ENCODE measurements at regions not wholly inside any gene's neighbourhood (a gene's known extent, or its start where the extent isn't known, plus 50 kb on each side); places are given as distances from the start of the nearest gene placed in this dataset.

GRCh38 chr7:112996331-112996871, 90.2 kb downstream of the GPR85 start:
- H3K4me3 ChIP-seq = no peak overlapping the region
- H3K27ac ChIP-seq (ENCODE audit: low read depth in 1 of 2, low read length in 1 of 2) = no peak overlapping the region
- no peak overlapping the region for H3K9ac ChIP-seq (ENCODE audit: insufficient read depth in 1 of 2, low read length in 2 of 2)
- no peaks in the 10 kb centered on the region for H3K36me3 ChIP-seq (ENCODE audit: control insufficient read depth in 4 of 4, insufficient read depth in 4 of 4, low read length in 4 of 4)
- no peaks in the 10 kb centered on the region for H3K4me1 ChIP-seq (ENCODE audit: control insufficient read depth in 5 of 5, insufficient read depth in 5 of 5, low read length in 5 of 5)
- no peaks in the 10 kb centered on the region for H3K9me3 ChIP-seq (ENCODE audit: control insufficient read depth in 4 of 4, insufficient read depth in 3 of 4, low read length in 3 of 4)
- ATAC-seq (ENCODE audit: insufficient read depth, low FRiP score) = no peak
- WGBS, 2 donors = 72 to 87% methylated on average over 2 of the region's 2 CpGs
- TF ChIP-seq CTCF (IDR thresholded peaks at IDR 0.05; ENCODE audit: control extremely low read depth, extremely low read depth) = no peak
- no peaks in the 10 kb centered on the region for H3K27me3 ChIP-seq (ENCODE audit: control insufficient read depth in 3 of 3, insufficient read depth in 3 of 3, low read length in 2 of 3)
- DNase-seq = no peak

- Histone ChIP-seq H3K4me3 (no peak overlapping the region), H3K9ac (ENCODE audit: insufficient read depth in 1 of 2, low read length in 2 of 2) (no peak overlapping the region), H3K27ac (ENCODE audit: low read depth in 1 of 2, low read length in 1 of 2) (peak overlapping the region in 1 of 2 donors; percentile 90), H3K27me3 (ENCODE audit: control insufficient read depth in 3 of 3, insufficient read depth in 3 of 3, low read length in 2 of 3) (no peaks in the 10 kb centered on the region), H3K4me1 (ENCODE audit: control insufficient read depth in 5 of 5, insufficient read depth in 5 of 5, low read length in 5 of 5) (no peaks in the 10 kb centered on the region), H3K9me3 (ENCODE audit: control insufficient read depth in 4 of 4, insufficient read depth in 3 of 4, low read length in 3 of 4) (no peaks in the 10 kb centered on the region), H3K36me3 (ENCODE audit: control insufficient read depth in 4 of 4, insufficient read depth in 4 of 4, low read length in 4 of 4) (no peaks in the 10 kb centered on the region)
- no peak for TF ChIP-seq CTCF (IDR thresholded peaks at IDR 0.05; ENCODE audit: control extremely low read depth, extremely low read depth)
- DNase-seq = no peak
- WGBS, 2 donors = 77 to 87% methylated on average over 3 of the region's 3 CpGs
- no peak for ATAC-seq (ENCODE audit: insufficient read depth, low FRiP score)
Measured at GRCh38 chr7:112995059-112995824, 91.4 kb downstream of the GPR85 start.

- ATAC-seq (ENCODE audit: insufficient read depth, low FRiP score) = no peak
- WGBS, 2 donors = 91 to 94% methylated on average over 3 of the region's 3 CpGs
- no peaks in the 10 kb centered on the region for H3K4me1 ChIP-seq (ENCODE audit: control insufficient read depth in 5 of 5, insufficient read depth in 5 of 5, low read length in 5 of 5)
- peak overlapping the region in 1 of 2 donors; percentile 87 for H3K27ac ChIP-seq (ENCODE audit: low read depth in 1 of 2, low read length in 1 of 2)
- no peak for DNase-seq
- H3K9me3 ChIP-seq (ENCODE audit: control insufficient read depth in 4 of 4, insufficient read depth in 3 of 4, low read length in 3 of 4) = no peaks in the 10 kb centered on the region
- no peaks in the 10 kb centered on the region for H3K27me3 ChIP-seq (ENCODE audit: control insufficient read depth in 3 of 3, insufficient read depth in 3 of 3, low read length in 2 of 3)
- no peaks in the 10 kb centered on the region for H3K36me3 ChIP-seq (ENCODE audit: control insufficient read depth in 4 of 4, insufficient read depth in 4 of 4, low read length in 4 of 4)
- H3K9ac ChIP-seq (ENCODE audit: insufficient read depth in 1 of 2, low read length in 2 of 2) = no peak overlapping the region
- no peak overlapping the region for H3K4me3 ChIP-seq
- TF ChIP-seq CTCF (IDR thresholded peaks at IDR 0.05; ENCODE audit: control extremely low read depth, extremely low read depth) = no peak
Measured at GRCh38 chr7:112994656-112995055, 92.0 kb downstream of the GPR85 start.
